Muscle of leg (tissue), 3 donors: ENCODE measurements at regions not wholly inside any gene's neighbourhood (a gene's known extent, or its start where the extent isn't known, plus 50 kb on each side); places are given as distances from the start of the nearest gene placed in this dataset.

Experiments used
- DNase-seq: peaks from one replicate; pipeline ENCODE4 v3.0.0; 2013
- H3K27ac ChIP-seq: one replicate; pipeline ENCODE4 v1.5.1; 2013; ENCODE audit warnings: mild to moderate bottlenecking, low read length, control low read depth
- H3K27me3 ChIP-seq: one replicate; pipeline ENCODE4 v1.6.1; 2013; ENCODE audit warnings: low read length; ENCODE audit not compliant: control insufficient read depth, insufficient read depth
- H3K36me3 ChIP-seq: one replicate; pipeline ENCODE4 v1.6.1; 2013; ENCODE audit warnings: low read length; ENCODE audit not compliant: control insufficient read depth, insufficient read depth
- H3K4me1 ChIP-seq: one replicate; pipeline ENCODE4 v1.6.1; 2013; ENCODE audit warnings: low read length; ENCODE audit not compliant: control insufficient read depth, insufficient read depth
- H3K4me3 ChIP-seq: one replicate; pipeline ENCODE4 v1.5.1; 2013; ENCODE audit warnings: low read length, control low read depth
- H3K9me3 ChIP-seq: replicated peaks from 2 replicates; pipeline ENCODE4 v1.6.1; 2013; ENCODE audit warnings: low read depth, low read length; ENCODE audit not compliant: control insufficient read depth
- WGBS: methylation state at CpG from one replicate; pipeline ENCODE4 v1.1.5; 2013; ENCODE audit warnings: missing lambda C conversion rate; ENCODE audit not compliant: insufficient coverage; 5-methylcytosine and 5-hydroxymethylcytosine counted together

- WGBS = 57% methylated on average over 1 of the region's 2 CpGs
- Histone ChIP-seq H3K27ac (no peak overlapping the region), H3K4me3 (no peak overlapping the region), H3K4me1 (peaks cover 31% of the 10 kb centered on the region), H3K27me3 (no peaks in the 10 kb centered on the region), H3K36me3 (no peaks in the 10 kb centered on the region), H3K9me3 (no peaks in the 10 kb centered on the region)
- DNase-seq = no peak
These were observed 101.5 kb upstream of the GADD45A start for GRCh38 chr1:67583462-67583950.

- Histone ChIP-seq H3K9me3 (no peaks in the 10 kb centered on the region), H3K27ac (no peak overlapping the region), H3K4me1 (peaks cover 33% of the 10 kb centered on the region), H3K4me3 (no peak overlapping the region), H3K36me3 (no peaks in the 10 kb centered on the region), H3K27me3 (no peaks in the 10 kb centered on the region)
- DNase-seq = no peak
- 92% methylated on average over 6 of the region's 6 CpGs for WGBS
These were observed 100.1 kb upstream of the GADD45A start for GRCh38 chr1:67584938-67585337.

GRCh38 chr1:67586596-67586995 lies 98.4 kb upstream of the GADD45A start:
- Histone ChIP-seq H3K27ac (no peak overlapping the region), H3K27me3 (no peaks in the 10 kb centered on the region), H3K4me1 (peaks cover 28% of the 10 kb centered on the region), H3K9me3 (no peaks in the 10 kb centered on the region), H3K4me3 (no peak overlapping the region), H3K36me3 (no peaks in the 10 kb centered on the region)
- peak; percentile 61 for DNase-seq
- WGBS = 47% methylated on average over 5 of the region's 5 CpGs

GRCh38 chr1:67588178-67588855 lies 96.7 kb upstream of the GADD45A start:
- Histone ChIP-seq H3K4me1 (peaks cover 17% of the 10 kb centered on the region), H3K36me3 (no peaks in the 10 kb centered on the region), H3K9me3 (no peaks in the 10 kb centered on the region), H3K27ac (no peak overlapping the region), H3K4me3 (no peak overlapping the region), H3K27me3 (no peaks in the 10 kb centered on the region)
- DNase-seq = no peak
- 80% methylated on average over 1 of the region's 9 CpGs for WGBS

GRCh38 chr1:67589519-67590233 lies 95.3 kb upstream of the GADD45A start:
- WGBS = 83% methylated on average over 3 of the region's 8 CpGs
- Histone ChIP-seq H3K4me1 (peaks cover 14% of the 10 kb centered on the region), H3K27ac (no peak overlapping the region), H3K4me3 (no peak overlapping the region), H3K27me3 (no peaks in the 10 kb centered on the region), H3K36me3 (no peaks in the 10 kb centered on the region), H3K9me3 (no peaks in the 10 kb centered on the region)
- DNase-seq = no peak

- 31% methylated on average over 2 of the region's 3 CpGs for WGBS
- Histone ChIP-seq H3K27me3 (no peaks in the 10 kb centered on the region), H3K27ac (no peak overlapping the region), H3K4me1 (peaks cover 14% of the 10 kb centered on the region), H3K4me3 (no peak overlapping the region), H3K9me3 (no peaks in the 10 kb centered on the region), H3K36me3 (no peaks in the 10 kb centered on the region)
- peak; percentile 50 for DNase-seq
These were observed 94.7 kb upstream of the GADD45A start for GRCh38 chr1:67590329-67590728.

- Histone ChIP-seq H3K4me1 (peaks cover 7% of the 10 kb centered on the region), H3K27me3 (no peaks in the 10 kb centered on the region), H3K27ac (no peak overlapping the region), H3K36me3 (no peaks in the 10 kb centered on the region), H3K4me3 (no peak overlapping the region), H3K9me3 (no peaks in the 10 kb centered on the region)
- WGBS = 94% methylated on average over 2 of the region's 2 CpGs
- DNase-seq = no peak
These were observed 90.2 kb upstream of the GADD45A start for GRCh38 chr1:67594764-67595163.

GRCh38 chr1:67596674-67597073 lies 88.3 kb upstream of the GADD45A start:
- DNase-seq = no peak
- no peak overlapping the region for H3K4me3 ChIP-seq
- no peaks in the 10 kb centered on the region for H3K9me3 ChIP-seq
- no peaks in the 10 kb centered on the region for H3K27me3 ChIP-seq
- no peaks in the 10 kb centered on the region for H3K36me3 ChIP-seq
- no peak overlapping the region for H3K27ac ChIP-seq
- WGBS = 67% methylated on average over 1 of the region's 3 CpGs
- H3K4me1 ChIP-seq = peaks cover 3% of the 10 kb centered on the region

GRCh38 chr1:67597336-67597735 lies 87.7 kb upstream of the GADD45A start:
- DNase-seq = no peak
- Histone ChIP-seq H3K27me3 (no peaks in the 10 kb centered on the region), H3K4me3 (no peak overlapping the region), H3K27ac (no peak overlapping the region), H3K9me3 (no peaks in the 10 kb centered on the region), H3K36me3 (no peaks in the 10 kb centered on the region), H3K4me1 (peaks cover 3% of the 10 kb centered on the region)
- WGBS = no CpG with 5 or more reads among the region's 3 CpGs

- H3K4me3 ChIP-seq = no peak overlapping the region
- H3K27me3 ChIP-seq = no peaks in the 10 kb centered on the region
- no CpG with 5 or more reads among the region's 1 CpG for WGBS
- DNase-seq = no peak
- no peak overlapping the region for H3K27ac ChIP-seq
- H3K4me1 ChIP-seq = peaks cover 3% of the 10 kb centered on the region
- H3K36me3 ChIP-seq = no peaks in the 10 kb centered on the region
- H3K9me3 ChIP-seq = no peaks in the 10 kb centered on the region
These were observed 85.9 kb upstream of the GADD45A start for GRCh38 chr1:67599085-67599484.
